Erythroblast (primary cell): ENCODE measurements at regions not wholly inside any gene's neighbourhood (a gene's known extent, or its start where the extent isn't known, plus 50 kb on each side); places are given as distances from the start of the nearest gene placed in this dataset.

Source experiments
- DNase-seq, 2 experiments: peaks; one replicate each; lab custom pipeline; 2025; lab: John Stamatoyannopoulos, UW
- GATA1 ChIP-seq: IDR thresholded peaks from 2 replicates; pipeline ENCODE4 v1.6.1; 2011; ENCODE audit warnings: low read depth, mild to moderate bottlenecking, control low read depth, low read length, moderate library complexity
- POLR2A ChIP-seq: IDR thresholded peaks from 2 replicates; pipeline ENCODE4 v1.6.1; 2011; ENCODE audit warnings: mild to moderate bottlenecking, low read length

GRCh38 chr1:226816576-226816975, 53.8 kb upstream of the PSEN2 start:
- DNase-seq: no peak
- TF ChIP-seq GATA1: no peak
- TF ChIP-seq POLR2A: no peak

- TF ChIP-seq POLR2A: no peak
- TF ChIP-seq GATA1: no peak
- no peak for DNase-seq
Measured at GRCh38 chr1:226814751-226815537, 55.5 kb upstream of the PSEN2 start.

- DNase-seq: no peak
- no peak for TF ChIP-seq GATA1
- TF ChIP-seq POLR2A: no peak
Measured at GRCh38 chr1:226813671-226814591, 56.5 kb upstream of the PSEN2 start.

- no peak for TF ChIP-seq GATA1
- TF ChIP-seq POLR2A: no peak
- no peak for DNase-seq
Measured at GRCh38 chr1:226810681-226811080, 59.7 kb upstream of the PSEN2 start.

GRCh38 chr1:226809785-226810571, 60.4 kb upstream of the PSEN2 start:
- TF ChIP-seq POLR2A: no peak
- TF ChIP-seq GATA1: no peak
- no peak for DNase-seq

- TF ChIP-seq POLR2A (no peak), GATA1 (no peak)
- DNase-seq: no peak
Measured at GRCh38 chr1:226808501-226808900, 61.9 kb upstream of the PSEN2 start.

GRCh38 chr1:226806988-226807387, 63.4 kb upstream of the PSEN2 start:
- TF ChIP-seq POLR2A (no peak), GATA1 (no peak)
- DNase-seq: no peak

- TF ChIP-seq GATA1: no peak
- no peak for TF ChIP-seq POLR2A
- DNase-seq: peak; percentile 65 to 79
Measured at GRCh38 chr1:226804907-226805759, 65.3 kb upstream of the PSEN2 start.

- TF ChIP-seq GATA1: no peak
- TF ChIP-seq POLR2A: no peak
- DNase-seq: no peak
Measured at GRCh38 chr1:226800763-226801380, 61.8 kb upstream of the ITPKB start.

GRCh38 chr1:226799634-226800281, 60.7 kb upstream of the ITPKB start:
- TF ChIP-seq GATA1: no peak
- no peak for TF ChIP-seq POLR2A
- DNase-seq: no peak
